CD4-positive, alpha-beta memory T cell (primary cell): ENCODE measurements at regions not wholly inside any gene's neighbourhood (a gene's known extent, or its start where the extent isn't known, plus 50 kb on each side); places are given as distances from the start of the nearest gene placed in this dataset.

Experiments
- CTCF ChIA-PET: fragments of 350-600 bp; sonication (Branson Sonifier 250); formaldehyde crosslinking; loops from one replicate; lab custom pipeline; 2021; ENCODE audit warnings: inconsistent platforms; ENCODE audit not compliant: partially characterized antibody; lab: Charles Lee
- POLR2A ChIA-PET: fragments of 350-600 bp; sonication (Branson Sonifier 250); formaldehyde crosslinking; loops from one replicate; lab custom pipeline; 2021; ENCODE audit not compliant: partially characterized antibody; lab: Charles Lee
- DNase-seq, 5 donors: peaks; one replicate each; pipeline versions ENCODE4 v3.0.0 to v3.0.0-alpha.2; 2020 to 2022; ENCODE audit warnings: mixed read lengths in 1 of 5
- H3K27ac ChIP-seq: one replicate; pipeline ENCODE4 v1.7.0; 2013; ENCODE audit warnings: low read depth, low read length
- H3K27me3 ChIP-seq: 2 replicates; pipeline ENCODE4 v1.7.0; 2013; ENCODE audit warnings: mild to moderate bottlenecking, low read length, moderate library complexity; ENCODE audit not compliant: insufficient read depth
- H3K36me3 ChIP-seq: 2 replicates; pipeline ENCODE4 v1.7.0; 2013; ENCODE audit warnings: mild to moderate bottlenecking, low read length, moderate library complexity; ENCODE audit not compliant: insufficient read depth
- H3K4me1 ChIP-seq: 2 replicates; pipeline ENCODE4 v1.7.0; 2013; ENCODE audit warnings: mild to moderate bottlenecking, low read length, moderate library complexity; ENCODE audit not compliant: insufficient read depth
- H3K4me3 ChIP-seq, 2 donors: one replicate each; pipeline ENCODE4 v1.7.0; 2013; ENCODE audit warnings: low read length in 2 of 2, mild to moderate bottlenecking in 1 of 2
- H3K9me3 ChIP-seq, 2 donors: one replicate each; pipeline ENCODE4 v1.7.0; 2013; ENCODE audit warnings: low read length in 2 of 2, control low read depth in 1 of 2; ENCODE audit not compliant: control insufficient read depth in 1 of 2
- H3K27ac Mint-ChIP-seq, 7 donors: one replicate each; pipeline ENCODE4 v1.8.0; 2020 to 2021; ENCODE audit warnings: mixed read lengths in 7 of 7, mild to moderate bottlenecking in 6 of 7, inconsistent platforms in 3 of 7, moderate library complexity in 3 of 7
- H3K27me3 Mint-ChIP-seq, 2 donors: one replicate each; pipeline ENCODE4 v1.8.0; 2020 to 2021; ENCODE audit warnings: mixed read lengths in 2 of 2
- H3K36me3 Mint-ChIP-seq, 2 donors: one replicate each; pipeline ENCODE4 v1.8.0; 2020 to 2021; ENCODE audit warnings: mixed read lengths in 2 of 2, inconsistent platforms in 1 of 2, mild to moderate bottlenecking in 1 of 2
- H3K4me1 Mint-ChIP-seq, 4 donors: one replicate each; pipeline ENCODE4 v1.8.0; 2020 to 2021; ENCODE audit warnings: mixed read lengths in 4 of 4, mild to moderate bottlenecking in 1 of 4
- H3K4me3 Mint-ChIP-seq, 8 donors: one replicate each; pipeline ENCODE4 v1.8.0; 2020 to 2021; ENCODE audit warnings: mixed read lengths in 8 of 8, mild to moderate bottlenecking in 7 of 8, moderate library complexity in 6 of 8, inconsistent platforms in 3 of 8
- H3K9me3 Mint-ChIP-seq, 8 donors: one replicate each; pipeline ENCODE4 v1.8.0; 2020 to 2021; ENCODE audit warnings: mixed read lengths in 8 of 8, mild to moderate bottlenecking in 5 of 8, inconsistent platforms in 3 of 8, moderate library complexity in 1 of 8
- intact Hi-C: fragments of 100-400 bp; cut with micrococcal nuclease; formaldehyde crosslinking; loops from one replicate; pipeline ENCODE4 v1.15.1; 2023

- POLR2A ChIA-PET: no interaction called here
- Mint-ChIP-seq H3K36me3 (no peaks in the 10 kb centered on the region), H3K9me3 (peaks cover 0 to 14% (median 5%) of the 10 kb centered on the region in 8 donors), H3K4me3 (no peak overlapping the region), H3K27me3 (no peaks in the 10 kb centered on the region), H3K4me1 (no peaks in the 10 kb centered on the region), H3K27ac (no peak overlapping the region)
- no peak overlapping the region for H3K4me3 ChIP-seq
- no peaks in the 10 kb centered on the region for H3K27me3 ChIP-seq
- intact Hi-C loops: no loop called here
- no peak for DNase-seq
- no peaks in the 10 kb centered on the region for H3K9me3 ChIP-seq
- H3K36me3 ChIP-seq: no peaks in the 10 kb centered on the region
- H3K4me1 ChIP-seq: no peaks in the 10 kb centered on the region
- no peak overlapping the region for H3K27ac ChIP-seq
- CTCF ChIA-PET: no interaction called here
Measured at GRCh38 chr5:4150067-4150466, 554.4 kb downstream of the IRX1 start.

- H3K27ac Mint-ChIP-seq: no peak overlapping the region
- CTCF ChIA-PET: no interaction called here
- DNase-seq: no peak
Measured at GRCh38 chr5:4156153-4156552, 560.5 kb downstream of the IRX1 start.

GRCh38 chr5:4156889-4157288 lies 561.3 kb downstream of the IRX1 start:
- H3K9me3 ChIP-seq: no peaks in the 10 kb centered on the region
- POLR2A ChIA-PET: no interaction called here
- CTCF ChIA-PET: no interaction called here
- no peak overlapping the region for H3K4me3 ChIP-seq
- Mint-ChIP-seq H3K27ac (no peak overlapping the region), H3K9me3 (peaks cover 0 to 18% (median 3%) of the 10 kb centered on the region in 8 donors), H3K27me3 (no peaks in the 10 kb centered on the region), H3K4me1 (no peaks in the 10 kb centered on the region), H3K36me3 (no peaks in the 10 kb centered on the region), H3K4me3 (no peak overlapping the region)
- no peaks in the 10 kb centered on the region for H3K27me3 ChIP-seq
- no peaks in the 10 kb centered on the region for H3K36me3 ChIP-seq
- DNase-seq: no peak
- H3K4me1 ChIP-seq: no peaks in the 10 kb centered on the region
- no peak overlapping the region for H3K27ac ChIP-seq
- intact Hi-C loops: no loop called here

More at GRCh38 chr5:4156153-4156552, 560.5 kb downstream of the IRX1 start:
- no peaks in the 10 kb centered on the region for H3K4me1 ChIP-seq
- Mint-ChIP-seq H3K4me1 (no peaks in the 10 kb centered on the region), H3K9me3 (peaks cover 0 to 16% (median 3%) of the 10 kb centered on the region in 8 donors), H3K27me3 (no peaks in the 10 kb centered on the region), H3K4me3 (no peak overlapping the region), H3K36me3 (no peaks in the 10 kb centered on the region)
- H3K27me3 ChIP-seq: no peaks in the 10 kb centered on the region
- no peak overlapping the region for H3K4me3 ChIP-seq
- POLR2A ChIA-PET: no interaction called here
- H3K36me3 ChIP-seq: no peaks in the 10 kb centered on the region
- intact Hi-C loops: no loop called here
- H3K9me3 ChIP-seq: no peaks in the 10 kb centered on the region
- no peak overlapping the region for H3K27ac ChIP-seq

- no peaks in the 10 kb centered on the region for H3K36me3 Mint-ChIP-seq
- no peak overlapping the region for H3K27ac ChIP-seq
- H3K36me3 ChIP-seq: no peaks in the 10 kb centered on the region
- H3K9me3 ChIP-seq: no peaks in the 10 kb centered on the region
- intact Hi-C loops: no loop called here
- no peak for DNase-seq
- ChIA-PET POLR2A (no interaction called here), CTCF (no interaction called here)
- no peaks in the 10 kb centered on the region for H3K4me1 Mint-ChIP-seq
- no peak overlapping the region for H3K4me3 Mint-ChIP-seq
- no peak overlapping the region for H3K27ac Mint-ChIP-seq
- H3K27me3 ChIP-seq: no peaks in the 10 kb centered on the region
- no peaks in the 10 kb centered on the region for H3K27me3 Mint-ChIP-seq
- H3K4me1 ChIP-seq: no peaks in the 10 kb centered on the region
- no peak overlapping the region for H3K4me3 ChIP-seq
- H3K9me3 Mint-ChIP-seq: peaks cover 0 to 16% (median 4%) of the 10 kb centered on the region in 8 donors
Measured at GRCh38 chr5:4158750-4159447, 563.3 kb downstream of the IRX1 start.

- Mint-ChIP-seq H3K36me3 (no peaks in the 10 kb centered on the region), H3K27ac (no peak overlapping the region), H3K9me3 (peaks cover 0 to 16% (median 4%) of the 10 kb centered on the region in 8 donors), H3K27me3 (no peaks in the 10 kb centered on the region), H3K4me3 (no peak overlapping the region), H3K4me1 (no peaks in the 10 kb centered on the region)
- intact Hi-C loops: no loop called here
- Histone ChIP-seq H3K27ac (no peak overlapping the region), H3K4me1 (no peaks in the 10 kb centered on the region), H3K4me3 (no peak overlapping the region), H3K36me3 (no peaks in the 10 kb centered on the region), H3K27me3 (no peaks in the 10 kb centered on the region), H3K9me3 (no peaks in the 10 kb centered on the region)
- ChIA-PET POLR2A (no interaction called here), CTCF (no interaction called here)
- DNase-seq: no peak
Measured at GRCh38 chr5:4159681-4160080, 564.0 kb downstream of the IRX1 start.

GRCh38 chr5:4164167-4164566 lies 568.5 kb downstream of the IRX1 start:
- H3K4me3 Mint-ChIP-seq: no peak overlapping the region
- ChIA-PET CTCF (no interaction called here), POLR2A (no interaction called here)
- Histone ChIP-seq H3K27ac (no peak overlapping the region), H3K4me1 (no peaks in the 10 kb centered on the region), H3K36me3 (no peaks in the 10 kb centered on the region), H3K27me3 (no peaks in the 10 kb centered on the region), H3K4me3 (no peak overlapping the region), H3K9me3 (no peaks in the 10 kb centered on the region)
- H3K36me3 Mint-ChIP-seq: no peaks in the 10 kb centered on the region
- peaks cover 0 to 9% (median 3%) of the 10 kb centered on the region in 8 donors for H3K9me3 Mint-ChIP-seq
- H3K27ac Mint-ChIP-seq: no peak overlapping the region
- no peaks in the 10 kb centered on the region for H3K27me3 Mint-ChIP-seq
- no peaks in the 10 kb centered on the region for H3K4me1 Mint-ChIP-seq
- no peak for DNase-seq
- intact Hi-C loops: no loop called here

- Mint-ChIP-seq H3K4me3 (no peak overlapping the region), H3K4me1 (no peaks in the 10 kb centered on the region), H3K9me3 (peaks cover 0 to 29% (median 11%) of the 10 kb centered on the region in 8 donors), H3K27me3 (no peaks in the 10 kb centered on the region), H3K27ac (no peak overlapping the region), H3K36me3 (no peaks in the 10 kb centered on the region)
- no peaks in the 10 kb centered on the region for H3K4me1 ChIP-seq
- no peaks in the 10 kb centered on the region for H3K27me3 ChIP-seq
- H3K9me3 ChIP-seq: no peaks in the 10 kb centered on the region
- POLR2A ChIA-PET: no interaction called here
- H3K4me3 ChIP-seq: no peak overlapping the region
- DNase-seq: no peak
- intact Hi-C loops: no loop called here
- H3K36me3 ChIP-seq: no peaks in the 10 kb centered on the region
- CTCF ChIA-PET: no interaction called here
- no peak overlapping the region for H3K27ac ChIP-seq
Measured at GRCh38 chr5:4180703-4181102, 585.1 kb downstream of the IRX1 start.
